Activated naive CD4-positive, alpha-beta T cell (primary cell): ENCODE measurements at regions not wholly inside any gene's neighbourhood (a gene's known extent, or its start where the extent isn't known, plus 50 kb on each side); places are given as distances from the start of the nearest gene placed in this dataset.

ENCODE experiments used
- DNase-seq, 4 experiments: peaks; one replicate each; lab custom pipeline; 2025; lab: John Stamatoyannopoulos, UW

- no peak for DNase-seq
These were observed 357.0 kb downstream of the TSN start for GRCh38 chr2:122112216-122113005.

DNA sequence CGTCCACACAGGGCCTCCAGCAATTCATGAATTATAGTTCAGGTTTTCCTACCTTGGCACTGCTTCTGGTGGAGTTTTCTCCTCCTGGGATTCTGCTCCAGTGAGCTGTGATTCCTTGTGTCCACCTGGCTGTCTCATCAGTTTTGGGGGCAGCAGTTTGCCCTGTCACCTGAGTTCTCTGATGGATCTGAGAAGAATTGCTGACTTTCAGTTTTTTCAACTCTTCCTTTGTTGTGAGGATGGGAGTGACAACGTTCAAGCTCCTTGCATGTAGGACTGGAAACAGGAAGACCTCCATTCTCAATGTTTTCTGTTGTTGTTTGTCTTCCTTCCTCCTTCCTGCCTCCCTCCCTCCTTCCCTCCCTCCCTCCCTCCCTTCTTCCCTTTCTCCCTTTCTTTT lies 359.0 kb downstream of the TSN start:
- DNase-seq, result no peak

DNA sequence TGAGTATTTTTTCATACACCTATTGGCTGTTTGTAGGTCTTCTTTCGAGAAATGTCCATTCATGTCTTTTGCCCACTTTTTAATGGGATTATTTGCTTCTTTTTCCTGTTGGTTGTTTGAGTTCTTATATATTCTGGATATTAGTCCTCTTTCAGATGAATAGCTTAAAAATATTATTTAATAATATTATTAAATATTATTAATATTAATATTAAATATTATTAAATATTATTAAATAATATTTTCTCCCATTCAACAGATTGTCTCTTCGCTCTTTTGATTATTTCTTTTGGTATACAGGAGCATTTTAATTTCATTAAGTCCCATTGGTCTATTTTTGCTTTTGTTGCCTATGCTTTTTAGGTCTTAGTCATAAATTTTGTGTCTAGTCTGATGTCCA lies 361.9 kb downstream of the TSN start:
- no peak for DNase-seq

- no peak for DNase-seq
These were observed 373.9 kb downstream of the TSN start for GRCh38 chr2:122129399-122129798.

- DNase-seq, result no peak
These were observed 376.8 kb downstream of the TSN start for GRCh38 chr2:122132147-122132691.

DNA sequence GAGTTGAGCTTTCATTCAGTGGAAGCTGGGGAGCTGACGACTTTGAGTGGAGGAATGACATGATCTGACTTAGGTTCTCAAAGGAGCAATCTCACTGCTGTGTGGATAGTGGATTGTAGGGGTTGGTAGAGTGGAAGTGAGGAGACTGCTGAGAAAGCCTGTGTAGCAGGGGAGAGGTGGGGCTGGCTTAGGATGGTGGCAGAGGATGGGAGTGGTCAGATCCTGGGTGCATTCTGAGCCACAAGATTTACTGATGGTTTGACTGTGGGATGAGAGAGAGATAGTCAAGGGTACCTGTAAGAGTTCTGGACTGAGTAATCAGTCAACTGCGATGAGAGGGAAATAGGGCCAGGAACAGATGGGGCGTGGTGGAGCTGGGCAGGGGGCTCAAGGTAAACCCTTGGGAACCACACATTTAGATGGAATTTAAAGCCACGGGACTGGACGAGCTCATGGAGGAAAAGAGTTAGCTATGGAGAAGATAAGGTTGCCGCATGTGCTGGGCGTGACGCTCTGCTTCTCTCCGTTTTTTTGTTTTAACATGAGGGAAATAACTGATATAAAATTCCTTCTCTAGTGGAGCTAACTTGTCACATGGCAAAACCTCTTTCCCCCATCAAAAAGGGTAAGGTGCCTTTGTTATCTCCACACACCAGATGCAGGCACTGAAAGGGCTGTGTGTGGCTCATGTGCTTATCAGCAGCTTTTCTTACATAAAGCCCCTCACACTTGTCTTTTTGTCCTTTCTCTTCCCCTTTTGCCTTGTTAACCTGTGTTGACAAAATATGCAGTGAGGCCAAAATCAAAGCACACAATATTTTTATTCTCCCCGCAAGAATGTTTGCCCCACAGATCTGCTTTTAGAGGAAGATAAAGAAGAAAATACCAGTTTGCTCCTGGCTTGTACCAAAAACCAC lies 379.8 kb downstream of the TSN start:
- DNase-seq, result no peak

DNA sequence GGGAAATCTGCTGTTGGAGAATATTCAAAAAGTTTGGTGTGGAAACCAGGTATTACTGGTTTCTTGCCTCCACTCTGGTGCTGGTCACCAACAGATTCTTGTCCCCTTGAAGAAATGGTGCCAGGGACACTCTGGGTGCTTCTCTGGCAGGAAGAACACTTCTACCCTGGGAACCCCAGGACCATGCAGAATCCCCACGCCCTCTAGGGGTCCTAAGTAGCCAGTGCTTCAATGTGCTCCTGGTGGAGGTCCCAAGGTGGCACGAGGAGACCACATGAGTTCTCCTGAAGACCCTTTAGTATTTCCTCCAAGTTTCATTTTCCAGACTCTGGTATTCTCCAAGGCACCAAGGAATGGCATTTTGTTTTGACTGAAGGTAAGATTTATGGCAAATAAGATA lies 380.6 kb downstream of the TSN start:
- no peak for DNase-seq

GRCh38 chr2:122138561-122138960 lies 383.1 kb downstream of the TSN start:
- no peak for DNase-seq

- no peak for DNase-seq
These were observed 384.4 kb downstream of the TSN start for GRCh38 chr2:122139739-122140420.

DNA sequence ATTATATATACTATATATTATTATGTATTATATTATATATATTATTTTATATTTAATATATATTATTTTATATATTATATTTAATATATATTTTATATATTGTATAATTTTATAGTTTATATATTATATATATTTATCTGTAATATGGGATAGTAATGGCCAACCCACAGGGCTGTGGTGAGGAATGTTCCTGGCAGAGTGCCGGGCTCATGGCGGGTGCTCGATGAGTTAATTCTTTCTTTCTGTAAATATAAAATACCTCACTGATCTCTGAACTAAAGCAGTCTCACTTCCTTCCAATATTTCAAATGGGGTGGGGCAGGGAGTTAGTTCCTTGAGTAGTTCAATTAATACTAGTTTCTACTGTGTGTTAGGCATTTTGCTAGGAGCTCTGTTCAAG lies 389.4 kb downstream of the TSN start:
- DNase-seq, result no peak

DNA sequence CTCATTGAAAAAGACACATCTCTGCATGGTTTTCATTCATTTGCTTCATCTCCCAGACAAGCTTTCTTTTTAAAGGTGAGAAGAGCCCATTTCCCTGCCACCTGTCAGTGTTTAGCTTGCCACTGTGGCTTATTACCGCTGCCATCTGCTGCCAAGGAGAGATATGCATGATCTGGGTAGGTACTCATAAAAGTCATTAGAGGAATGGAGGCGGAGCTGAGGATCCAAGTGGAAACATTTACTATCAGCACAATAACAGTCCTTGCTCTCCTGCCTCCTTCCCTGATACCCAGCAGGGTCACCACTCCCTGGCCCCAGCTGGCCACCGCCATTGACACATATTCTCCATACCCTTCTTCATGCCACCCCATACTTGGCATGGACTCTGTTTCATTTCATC lies 390.4 kb downstream of the TSN start:
- DNase-seq, result no peak

DNA sequence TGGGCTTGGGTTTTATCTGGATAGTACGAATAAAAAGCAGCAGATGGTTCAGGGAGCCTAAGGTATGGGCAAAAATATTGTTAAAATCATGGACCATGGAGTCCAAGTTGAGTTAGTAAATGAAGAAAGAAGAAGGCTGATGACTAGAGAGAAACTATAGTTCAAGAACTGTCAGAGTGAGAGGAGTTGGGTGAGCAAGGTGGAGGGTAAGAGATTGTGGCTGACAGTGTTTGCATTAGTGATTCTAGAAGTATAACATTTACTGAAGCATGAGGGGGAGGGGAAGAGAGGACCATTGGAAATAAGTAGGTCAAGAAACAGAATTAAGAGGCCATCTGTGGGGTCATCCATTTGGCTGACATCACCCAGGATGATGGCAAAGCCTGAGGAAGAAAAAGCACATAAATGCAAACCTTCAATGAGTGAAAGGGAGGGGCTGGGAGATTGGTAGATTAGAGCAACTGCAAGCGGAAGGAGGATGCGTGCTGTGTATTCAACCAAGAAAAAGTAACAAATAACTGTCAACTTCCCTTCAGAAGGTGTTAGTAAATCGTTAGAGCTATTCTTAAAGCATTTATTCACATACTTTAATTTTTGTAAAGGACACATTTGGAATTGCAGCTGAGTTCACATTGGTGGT lies 392.8 kb downstream of the TSN start:
- no peak for DNase-seq

DNA sequence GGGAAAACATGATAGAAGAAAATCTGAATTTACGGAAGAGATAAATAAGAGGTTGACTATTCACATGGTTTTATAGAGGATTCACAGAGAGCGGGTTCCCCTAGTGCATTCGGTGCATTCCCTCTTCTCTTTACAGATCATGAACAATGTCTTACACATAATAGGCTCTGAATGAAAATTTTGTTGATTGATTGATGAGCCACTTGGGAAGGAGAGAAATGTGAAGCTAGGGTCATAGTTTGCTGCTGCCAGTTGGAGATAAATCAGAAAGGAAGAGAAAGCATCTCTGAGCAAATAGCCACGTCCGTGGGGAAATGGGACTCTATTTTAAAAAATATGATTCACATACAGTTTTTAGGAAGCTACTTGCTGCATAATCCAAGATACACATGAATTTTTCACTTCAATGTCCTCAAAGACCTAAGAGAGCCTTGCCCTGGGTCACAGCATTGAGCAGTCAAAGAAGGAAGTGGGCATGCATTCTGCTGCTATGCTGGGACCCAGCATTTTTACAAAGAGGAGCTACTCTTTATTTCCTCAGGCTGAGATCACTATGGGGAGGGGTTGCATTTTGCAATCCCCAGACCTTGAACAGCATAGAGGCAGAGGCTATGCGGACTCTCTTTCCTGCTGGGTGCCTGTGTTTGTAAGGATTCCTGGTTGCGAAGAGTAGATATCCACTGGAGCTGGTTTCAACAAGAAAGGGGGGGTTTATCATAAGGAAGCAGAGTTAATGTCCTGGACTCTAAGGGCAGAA lies 395.3 kb downstream of the TSN start:
- no peak for DNase-seq

DNA sequence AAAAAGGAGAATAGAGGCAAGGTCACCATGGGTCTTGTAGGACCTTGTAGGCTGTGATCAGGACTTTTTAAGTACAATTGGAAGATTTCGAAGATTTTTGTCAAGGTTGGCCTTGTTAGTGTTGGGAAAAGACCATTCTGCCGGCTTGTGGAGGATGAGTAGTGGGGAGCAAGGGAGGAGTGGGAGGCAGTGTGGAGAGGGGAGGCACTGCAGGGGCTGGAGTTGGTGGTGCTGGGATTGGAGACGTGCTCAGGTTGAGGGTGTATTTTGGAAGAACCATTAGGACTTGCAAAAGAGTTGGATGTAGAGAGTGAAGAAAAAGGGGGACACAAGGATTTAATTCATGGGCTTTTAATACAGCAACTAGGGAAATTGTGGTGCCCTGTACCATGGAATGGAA lies 397.1 kb downstream of the TSN start:
- no peak for DNase-seq

GRCh38 chr2:122156176-122156890 lies 400.9 kb downstream of the TSN start:
- no peak for DNase-seq

- no peak for DNase-seq
These were observed 401.7 kb downstream of the TSN start for GRCh38 chr2:122157158-122157557.

- no peak for DNase-seq
These were observed 408.2 kb downstream of the TSN start for GRCh38 chr2:122163617-122164016.

GRCh38 chr2:122164964-122165363 lies 409.5 kb downstream of the TSN start:
- DNase-seq, result no peak

- DNase-seq, result no peak
These were observed 411.4 kb downstream of the TSN start for GRCh38 chr2:122166820-122167219.

DNA sequence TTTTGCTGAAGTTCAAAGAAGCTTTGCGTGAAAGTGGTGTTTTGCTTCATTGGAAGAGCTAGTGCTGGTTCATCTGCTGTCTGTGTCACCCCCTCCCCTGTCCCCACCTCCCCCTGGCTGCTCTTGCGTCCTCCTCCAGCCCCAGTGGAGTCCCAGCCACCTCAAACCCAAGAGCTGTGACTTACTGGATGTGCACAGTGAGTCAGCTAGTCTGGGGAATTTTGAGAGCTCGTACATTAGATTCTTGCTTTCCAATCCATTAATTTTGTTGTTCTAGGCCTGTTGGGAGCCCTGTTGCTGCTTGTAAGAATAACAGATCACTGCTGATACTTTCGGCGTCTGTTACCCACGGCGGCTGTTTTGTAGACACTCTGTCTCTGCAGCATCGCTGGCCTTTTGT lies 412.1 kb downstream of the TSN start:
- DNase-seq, result no peak
